ENCODE measurements at regions not wholly inside any gene's neighbourhood (a gene's known extent, or its start where the extent isn't known, plus 50 kb on each side); places are given as distances from the start of the nearest gene placed in this dataset.

DNA sequence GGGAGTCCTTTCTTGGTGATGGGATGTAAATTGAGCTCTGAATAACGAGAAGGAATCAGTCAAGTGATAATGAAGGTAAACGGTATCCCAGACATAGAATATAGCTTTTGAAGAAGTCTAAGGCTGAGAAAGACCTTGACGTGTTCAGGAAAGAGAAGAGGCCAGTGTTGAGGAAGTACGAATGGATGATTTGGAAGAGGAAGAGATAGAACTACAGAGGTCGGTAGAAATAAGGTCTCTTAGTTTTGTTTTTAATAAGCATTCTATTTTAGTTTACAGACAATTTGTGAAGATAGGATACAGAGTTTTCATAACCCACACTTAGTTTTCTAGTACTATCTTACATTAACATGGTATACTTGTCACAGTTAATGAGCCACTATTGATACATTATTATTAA is 1598.1 kb downstream of the FAM181B start:
- no peaks in the 10 kb centered on the region for H3K36me3 Mint-ChIP-seq (ENCODE audit: insufficient read depth in 1 of 3, low read depth in 3 of 3)
- Histone ChIP-seq H2BK20ac (ENCODE audit: low read depth, low read length, poor library complexity, severe bottlenecking) (no peak overlapping the region), H3K56ac (ENCODE audit: insufficient read length, low read depth, low read length) (no peak overlapping the region), H4K5ac (ENCODE audit: insufficient read length, low read depth, low read length) (no peak overlapping the region), H3K23ac (ENCODE audit: insufficient read length, low read depth, low read length) (no peak overlapping the region), H3K79me1 (ENCODE audit: insufficient read depth, low read depth, low read length, poor library complexity, severe bottlenecking) (no peaks in the 10 kb centered on the region), H4K91ac (ENCODE audit: insufficient read length, low read depth, low read length) (no peak overlapping the region), H3K9me3 (ENCODE audit: control insufficient read depth, low read depth, low read length) (no peaks in the 10 kb centered on the region), H3K9ac (ENCODE audit: extremely low read depth, insufficient read length, low read length) (no peak overlapping the region), H3K14ac (ENCODE audit: insufficient read depth, low read length) (no peak overlapping the region), H3K23me2 (ENCODE audit: insufficient read length, low read depth, low read length, poor library complexity, severe bottlenecking) (no peaks in the 10 kb centered on the region), H3K79me2 (ENCODE audit: insufficient read depth, low read length) (no peaks in the 10 kb centered on the region), H3K4me2 (ENCODE audit: insufficient read depth, insufficient read length, low read length) (no peak overlapping the region), H2BK12ac (ENCODE audit: insufficient read length, low read depth, low read length) (no peak overlapping the region), H3K27ac (ENCODE audit: insufficient read length, low read depth, low read length) (no peak overlapping the region), H4K8ac (replicated peaks; ENCODE audit: insufficient read length, low read depth, low read length) (no peak overlapping the region), H3K4me1 (ENCODE audit: insufficient read depth, low read length) (no peaks in the 10 kb centered on the region), H2BK5ac (ENCODE audit: insufficient read length, low read length) (no peak overlapping the region), H3K27me3 (ENCODE audit: insufficient read depth, low read length) (no peaks in the 10 kb centered on the region), H3K18ac (ENCODE audit: insufficient read length, low read depth, low read length) (no peak overlapping the region), H3K4ac (ENCODE audit: low read depth, low read length) (no peak overlapping the region), H2AK5ac (ENCODE audit: insufficient read length, low read length) (no peak overlapping the region), H3T11ph (ENCODE audit: low read length) (no peak overlapping the region), H4K20me1 (ENCODE audit: control insufficient read depth, insufficient read depth, insufficient read length) (no peaks in the 10 kb centered on the region), H2BK120ac (ENCODE audit: low read depth, low read length, poor library complexity, severe bottlenecking) (no peak overlapping the region), H2AFZ (ENCODE audit: low read length) (no peak overlapping the region), H2BK15ac (ENCODE audit: low read depth, low read length) (no peak overlapping the region)
- no peaks in the 10 kb centered on the region for H3K9me3 Mint-ChIP-seq
- no CpG with 5 or more reads among the region's 5 CpGs for WGBS (ENCODE audit: extremely low coverage, insufficient read length, low lambda C conversion rate)
- no peak for TF ChIP-seq CTCF (conservative IDR thresholded peaks at IDR 0.05)
- no peaks in the 10 kb centered on the region for H3K27me3 Mint-ChIP-seq (ENCODE audit: low read depth)
- no peaks in the 10 kb centered on the region for H3K4me1 Mint-ChIP-seq
- no peak for DNase-seq
- no peak overlapping the region for H3K27ac Mint-ChIP-seq
- H3K4me3 Mint-ChIP-seq, result no peak overlapping the region

Data from H9 (cell line).